Urothelium cell line (cell line): ENCODE measurements at regions not wholly inside any gene's neighbourhood (a gene's known extent, or its start where the extent isn't known, plus 50 kb on each side); places are given as distances from the start of the nearest gene placed in this dataset.

Experiments
- DNase-seq: peaks from one replicate; pipeline ENCODE4 v3.0.0; 2011; ENCODE audit warnings: low spot score, mixed read lengths
- FAIRE-seq: peaks from 2 replicates; lab custom pipeline; 2011; peaks lifted over from hg19 to GRCh38; lab: Jason Lieb, UNC

- DNase-seq (no peak), FAIRE-seq (no peak)
These were observed 50.6 kb upstream of the GNAO1 start for GRCh38 chr16:56140645-56141044.

- DNase-seq = no peak
- FAIRE-seq = no peak
These were observed 54.0 kb upstream of the GNAO1 start for GRCh38 chr16:56137269-56137668.

GRCh38 chr16:56136256-56136655, 55.0 kb upstream of the GNAO1 start:
- FAIRE-seq = no peak

GRCh38 chr16:56134790-56135189, 56.5 kb upstream of the GNAO1 start:
- FAIRE-seq = no peak
- no peak for DNase-seq

More at GRCh38 chr16:56136256-56136655, 55.0 kb upstream of the GNAO1 start:
- DNase-seq = no peak

GRCh38 chr16:56125922-56126321, 65.4 kb upstream of the GNAO1 start:
- FAIRE-seq = no peak

GRCh38 chr16:56122251-56122650, 69.0 kb upstream of the GNAO1 start:
- no peak for DNase-seq

More at GRCh38 chr16:56125922-56126321, 65.4 kb upstream of the GNAO1 start:
- DNase-seq = no peak

GRCh38 chr16:56121156-56121500, 70.2 kb upstream of the GNAO1 start:
- DNase-seq = no peak
- no peak for FAIRE-seq

More at GRCh38 chr16:56122251-56122650, 69.0 kb upstream of the GNAO1 start:
- no peak for FAIRE-seq

- DNase-seq = no peak
- FAIRE-seq = no peak
These were observed 70.7 kb upstream of the GNAO1 start for GRCh38 chr16:56120447-56121155.

GRCh38 chr16:56119133-56119532, 72.2 kb upstream of the GNAO1 start:
- DNase-seq (no peak), FAIRE-seq (no peak)

- DNase-seq (no peak), FAIRE-seq (no peak)
These were observed 74.7 kb upstream of the GNAO1 start for GRCh38 chr16:56116577-56116964.

- FAIRE-seq = no peak
- no peak for DNase-seq
These were observed 75.3 kb upstream of the GNAO1 start for GRCh38 chr16:56115817-56116576.

- FAIRE-seq = no peak
These were observed 78.1 kb upstream of the GNAO1 start for GRCh38 chr16:56113223-56113622.

GRCh38 chr16:56111100-56111499, 80.2 kb upstream of the GNAO1 start:
- FAIRE-seq (no peak), DNase-seq (no peak)

More at GRCh38 chr16:56113223-56113622, 78.1 kb upstream of the GNAO1 start:
- DNase-seq = no peak

- FAIRE-seq (no peak), DNase-seq (no peak)
These were observed 81.3 kb upstream of the GNAO1 start for GRCh38 chr16:56109994-56110393.

- no peak for FAIRE-seq
- no peak for DNase-seq
These were observed 82.1 kb upstream of the GNAO1 start for GRCh38 chr16:56109205-56109604.

- DNase-seq (no peak), FAIRE-seq (no peak)
These were observed 82.6 kb upstream of the GNAO1 start for GRCh38 chr16:56108724-56109123.

- DNase-seq = no peak
- FAIRE-seq = no peak
These were observed 83.2 kb upstream of the GNAO1 start for GRCh38 chr16:56108056-56108471.

GRCh38 chr16:56106527-56106926, 84.8 kb upstream of the GNAO1 start:
- FAIRE-seq (no peak), DNase-seq (no peak)

- no peak for DNase-seq
- FAIRE-seq = no peak
These were observed 88.4 kb upstream of the GNAO1 start for GRCh38 chr16:56102906-56103305.

GRCh38 chr16:56102183-56102686, 89.1 kb upstream of the GNAO1 start:
- DNase-seq = no peak
- FAIRE-seq = no peak

GRCh38 chr16:56101480-56101879, 89.8 kb upstream of the GNAO1 start:
- FAIRE-seq (no peak), DNase-seq (no peak)

- FAIRE-seq = no peak
- DNase-seq = no peak
These were observed 94.0 kb upstream of the GNAO1 start for GRCh38 chr16:56097306-56097705.
